Spleen (tissue), 7 donors: ENCODE measurements at regions not wholly inside any gene's neighbourhood (a gene's known extent, or its start where the extent isn't known, plus 50 kb on each side); places are given as distances from the start of the nearest gene placed in this dataset.

Experiments used
- CTCF ChIP-seq, 11 experiments: fragments of 200-600 bp in 7 of 11; fragments of 450-650 bp in 4 of 11; sonication (generic) in 4 of 11; IDR thresholded peaks in 8 of 11; conservative IDR thresholded peaks in 3 of 11; 1 replicate in 7 of 11; 2 replicates in 4 of 11; pipeline versions ENCODE4 v1.4.0 to v1.8.0; 2016 to 2021; ENCODE audit warnings: antibody characterized with exemption in 11 of 11, inconsistent platforms in 4 of 11, mild to moderate bottlenecking in 1 of 11
- POLR2A ChIP-seq, 3 donors: fragments of 450-650 bp; IDR thresholded peaks; one replicate each; pipeline ENCODE4 v1.5.1; 2017; ENCODE audit warnings: antibody characterized with exemption in 3 of 3, mild to moderate bottlenecking in 1 of 3
- donor health status: DM: no; HTN: no; CAD: no; lungs with moderate emphysema.
- donor health status: DM: no; HTN: no; CAD: no.
- donor health status: DM: no; HTN: no; CAD: no.

GRCh38 chr15:92847841-92848240, 52.3 kb upstream of the CHD2 start:
- TF ChIP-seq POLR2A (IDR thresholded peaks at IDR 0.05), result no peak
- TF ChIP-seq CTCF (IDR thresholded peaks at IDR 0.05 in 8 of 11, conservative IDR thresholded peaks at IDR 0.05 in 3 of 11), result no peak
